Parathyroid adenoma (tissue), 2 donors: ENCODE measurements at regions not wholly inside any gene's neighbourhood (a gene's known extent, or its start where the extent isn't known, plus 50 kb on each side); places are given as distances from the start of the nearest gene placed in this dataset.
"Not testable (repeated sequence)": the region's sequence is repeated elsewhere in the genome, so short reads cannot be mapped to it uniquely, and the experiment has no call there.

ENCODE experiments used
- H2AFZ ChIP-seq: fragments of 300-600 bp; sonication (generic); one replicate; pipeline ENCODE4 v1.7.0; 2017; ENCODE audit warnings: antibody characterized with exemption, mild to moderate bottlenecking
- H3K27ac ChIP-seq: fragments of 300-600 bp; sonication (generic); one replicate; pipeline ENCODE4 v1.7.0; 2017
- H3K27me3 ChIP-seq: fragments of 300-600 bp; sonication (generic); one replicate; pipeline ENCODE4 v1.7.0; 2017; ENCODE audit warnings: low read length; ENCODE audit not compliant: control insufficient read depth, insufficient read depth
- H3K36me3 ChIP-seq: fragments of 300-600 bp; sonication (generic); one replicate; pipeline ENCODE4 v1.7.0; 2017; ENCODE audit warnings: low read length; ENCODE audit not compliant: control insufficient read depth, insufficient read depth
- H3K4me1 ChIP-seq: fragments of 300-600 bp; sonication (generic); one replicate; pipeline ENCODE4 v1.7.0; 2017; ENCODE audit warnings: control low read depth
- H3K4me2 ChIP-seq: fragments of 300-600 bp; sonication (generic); one replicate; pipeline ENCODE4 v1.7.0; 2017; ENCODE audit warnings: low read length
- H3K4me3 ChIP-seq: fragments of 300-600 bp; sonication (generic); one replicate; pipeline ENCODE4 v1.7.0; 2017; ENCODE audit warnings: low read depth, low read length
- H3K79me2 ChIP-seq: fragments of 300-600 bp; sonication (generic); one replicate; pipeline ENCODE4 v1.7.0; 2017; ENCODE audit warnings: control low read depth
- H3K9ac ChIP-seq: fragments of 300-600 bp; sonication (generic); one replicate; pipeline ENCODE4 v1.7.0; 2017; ENCODE audit warnings: mild to moderate bottlenecking
- H3K9me3 ChIP-seq: fragments of 300-600 bp; sonication (generic); one replicate; pipeline ENCODE4 v1.7.0; 2017; ENCODE audit warnings: low read length; ENCODE audit not compliant: control insufficient read depth
- CTCF ChIP-seq: fragments of 300-600 bp; sonication (generic); IDR thresholded peaks from one replicate; pipeline ENCODE4 v1.7.0; 2017; ENCODE audit warnings: antibody characterized with exemption, mild to moderate bottlenecking
- donor health status: primary hyperparathyroidism.

- Histone ChIP-seq H3K79me2 (no peaks in the 10 kb centered on the region), H2AFZ (no peak overlapping the region), H3K27ac (no peak overlapping the region), H3K27me3 (no peaks in the 10 kb centered on the region), H3K4me2 (no peak overlapping the region), H3K4me1 (no peaks in the 10 kb centered on the region), H3K36me3 (no peaks in the 10 kb centered on the region), H3K9me3 (no peaks in the 10 kb centered on the region), H3K9ac (no peak overlapping the region), H3K4me3 (no peak overlapping the region)
- TF ChIP-seq CTCF = no peak
Measured at GRCh38 chr6:74269600-74269858, 573.5 kb downstream of the CD109 start.

GRCh38 chr6:74268815-74269599, 573.0 kb downstream of the CD109 start:
- Histone ChIP-seq H2AFZ (no peak overlapping the region), H3K27ac (no peak overlapping the region), H3K36me3 (no peaks in the 10 kb centered on the region), H3K27me3 (no peaks in the 10 kb centered on the region), H3K4me1 (no peaks in the 10 kb centered on the region), H3K4me2 (no peak overlapping the region), H3K79me2 (no peaks in the 10 kb centered on the region), H3K9me3 (no peaks in the 10 kb centered on the region), H3K9ac (no peak overlapping the region), H3K4me3 (no peak overlapping the region)
- no peak for TF ChIP-seq CTCF

- no peaks in the 10 kb centered on the region for H3K79me2 ChIP-seq
- no peak overlapping the region for H2AFZ ChIP-seq
- H3K4me1 ChIP-seq = no peaks in the 10 kb centered on the region
- no peaks in the 10 kb centered on the region for H3K27me3 ChIP-seq
- H3K4me3 ChIP-seq = no peak overlapping the region
- H3K9ac ChIP-seq = no peak overlapping the region
- H3K9me3 ChIP-seq = no peaks in the 10 kb centered on the region
- no peaks in the 10 kb centered on the region for H3K36me3 ChIP-seq
- no peak for TF ChIP-seq CTCF
- no peak overlapping the region for H3K4me2 ChIP-seq
- no peak overlapping the region for H3K27ac ChIP-seq
Measured at GRCh38 chr6:74259981-74260380, 564.0 kb downstream of the CD109 start.

GRCh38 chr6:74256781-74257180, 560.8 kb downstream of the CD109 start:
- no peak overlapping the region for H3K4me2 ChIP-seq
- no peaks in the 10 kb centered on the region for H3K27me3 ChIP-seq
- no peak overlapping the region for H3K4me3 ChIP-seq
- H2AFZ ChIP-seq = no peak overlapping the region
- no peaks in the 10 kb centered on the region for H3K36me3 ChIP-seq
- H3K79me2 ChIP-seq = no peaks in the 10 kb centered on the region
- no peak for TF ChIP-seq CTCF
- no peak overlapping the region for H3K9ac ChIP-seq
- no peaks in the 10 kb centered on the region for H3K4me1 ChIP-seq
- H3K27ac ChIP-seq = no peak overlapping the region
- no peaks in the 10 kb centered on the region for H3K9me3 ChIP-seq

GRCh38 chr6:74256381-74256780, 560.4 kb downstream of the CD109 start:
- Histone ChIP-seq H3K9ac (no peak overlapping the region), H3K4me1 (no peaks in the 10 kb centered on the region), H3K79me2 (no peaks in the 10 kb centered on the region), H3K27me3 (no peaks in the 10 kb centered on the region), H3K36me3 (no peaks in the 10 kb centered on the region), H3K9me3 (no peaks in the 10 kb centered on the region), H3K27ac (no peak overlapping the region), H3K4me3 (no peak overlapping the region), H2AFZ (no peak overlapping the region), H3K4me2 (no peak overlapping the region)
- no peak for TF ChIP-seq CTCF

GRCh38 chr6:74255007-74255406, 559.0 kb downstream of the CD109 start:
- H3K27ac ChIP-seq, H3K36me3 ChIP-seq, H3K4me2 ChIP-seq, H3K4me1 ChIP-seq, H3K27me3 ChIP-seq, H3K9me3 ChIP-seq, H3K9ac ChIP-seq, H2AFZ ChIP-seq, H3K4me3 ChIP-seq, H3K79me2 ChIP-seq: not testable (repeated sequence)

GRCh38 chr6:74254147-74254546, 558.1 kb downstream of the CD109 start:
- H2AFZ ChIP-seq, H3K36me3 ChIP-seq, H3K27ac ChIP-seq, H3K4me3 ChIP-seq, H3K4me1 ChIP-seq, H3K9me3 ChIP-seq, H3K9ac ChIP-seq, H3K27me3 ChIP-seq, H3K79me2 ChIP-seq, H3K4me2 ChIP-seq: not testable (repeated sequence)
